SK-N-SH (cell line): ENCODE measurements at regions not wholly inside any gene's neighbourhood (a gene's known extent, or its start where the extent isn't known, plus 50 kb on each side); places are given as distances from the start of the nearest gene placed in this dataset.

Experiments used
- CTCF ChIP-seq: fragments of 200-600 bp; sonication (generic); IDR thresholded peaks from 2 replicates; pipeline ENCODE4 v1.6.1; 2017; ENCODE audit warnings: antibody characterized with exemption, mild to moderate bottlenecking, moderate library complexity
- EP300 ChIP-seq, 2 experiments: IDR thresholded peaks; 2 replicates each; pipeline versions ENCODE4 v1.4.0 to v1.6.1; 2012; ENCODE audit warnings: borderline replicate concordance in 1 of 2, low read depth in 1 of 2, low read length in 1 of 2
- GABPA ChIP-seq: IDR thresholded peaks from 2 replicates; pipeline ENCODE4 v1.4.0; 2012; ENCODE audit warnings: low read depth, mild to moderate bottlenecking
- POLR2AphosphoS5 ChIP-seq: IDR thresholded peaks from 2 replicates; pipeline ENCODE4 v1.6.1; 2012; ENCODE audit warnings: low read depth, low read length
- SMC3 ChIP-seq: IDR thresholded peaks from 2 replicates; pipeline ENCODE4 v1.6.1; 2012; ENCODE audit warnings: low read depth, low read length, improper control_type of control experiment
- TF ChIP-seq, protein P1 (sequence below): IDR thresholded peaks from 2 replicates; pipeline ENCODE4 v1.4.0; 2012; ENCODE audit warnings: low read depth, borderline replicate concordance
- TF ChIP-seq, protein P2 (sequence below): IDR thresholded peaks from 2 replicates; pipeline ENCODE4 v1.4.0; 2012; ENCODE audit warnings: low read depth

- TF ChIP-seq POLR2AphosphoS5 = no peak
- no peak for TF ChIP-seq CTCF
- TF ChIP-seq, protein P1, sequence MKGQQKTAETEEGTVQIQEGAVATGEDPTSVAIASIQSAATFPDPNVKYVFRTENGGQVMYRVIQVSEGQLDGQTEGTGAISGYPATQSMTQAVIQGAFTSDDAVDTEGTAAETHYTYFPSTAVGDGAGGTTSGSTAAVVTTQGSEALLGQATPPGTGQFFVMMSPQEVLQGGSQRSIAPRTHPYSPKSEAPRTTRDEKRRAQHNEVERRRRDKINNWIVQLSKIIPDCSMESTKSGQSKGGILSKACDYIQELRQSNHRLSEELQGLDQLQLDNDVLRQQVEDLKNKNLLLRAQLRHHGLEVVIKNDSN = no peak
- TF ChIP-seq, protein P2, sequence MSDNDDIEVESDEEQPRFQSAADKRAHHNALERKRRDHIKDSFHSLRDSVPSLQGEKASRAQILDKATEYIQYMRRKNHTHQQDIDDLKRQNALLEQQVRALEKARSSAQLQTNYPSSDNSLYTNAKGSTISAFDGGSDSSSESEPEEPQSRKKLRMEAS = no peak
- no peak for TF ChIP-seq SMC3
- TF ChIP-seq GABPA = no peak
- no peak for TF ChIP-seq EP300 (IDR thresholded peaks at IDR 0.05; ENCODE audit: borderline replicate concordance in 1 of 2, low read depth in 1 of 2, low read length in 1 of 2)
These were observed 1492.8 kb downstream of the RAPGEF2 start for GRCh38 chr4:160595646-160596045.
